Esophagus muscularis mucosa (tissue), 4 donors: ENCODE measurements at regions not wholly inside any gene's neighbourhood (a gene's known extent, or its start where the extent isn't known, plus 50 kb on each side); places are given as distances from the start of the nearest gene placed in this dataset.
"Not testable (repeated sequence)": the region's sequence is repeated elsewhere in the genome, so short reads cannot be mapped to it uniquely, and the experiment has no call there.

Experiments
- DNase-seq: peaks from one replicate; pipeline ENCODE4 v3.0.0-alpha.2; 2017; ENCODE audit errors: extremely low spot score
- H3K27ac ChIP-seq, 4 donors: fragments of 200-600 bp; sonication (generic); replicated peaks in 1 of 4; 1 replicate in 3 of 4; 2 replicates in 1 of 4; pipeline ENCODE4 v1.5.1; 2016 to 2019; ENCODE audit warnings: mild to moderate bottlenecking in 1 of 4
- H3K27me3 ChIP-seq, 4 donors: fragments of 200-600 bp; sonication (generic); one replicate each; pipeline versions ENCODE4 v1.5.1 to v1.6.0; 2016 to 2019
- H3K36me3 ChIP-seq, 4 donors: fragments of 200-600 bp; sonication (generic); one replicate each; pipeline ENCODE4 v1.5.1; 2016 to 2019
- H3K4me1 ChIP-seq, 4 donors: fragments of 200-600 bp; sonication (generic); one replicate each; pipeline ENCODE4 v1.5.1; 2016 to 2019
- H3K4me3 ChIP-seq, 4 donors: fragments of 200-600 bp; sonication (generic); 1 replicate in 2 of 4; 2 replicates in 2 of 4; pipeline ENCODE4 v1.5.1; 2016 to 2019; ENCODE audit warnings: mild to moderate bottlenecking in 4 of 4, moderate library complexity in 1 of 4
- H3K9me3 ChIP-seq, 4 donors: fragments of 200-600 bp; sonication (generic); 1 replicate in 3 of 4; 2 replicates in 1 of 4; pipeline ENCODE4 v1.5.1; 2016 to 2019
- EP300 ChIP-seq: sonication (generic); formaldehyde crosslinking; IDR thresholded peaks from one replicate; pipeline ENCODE4 v1.6.1; 2017; ENCODE audit warnings: antibody characterized with exemption
- POLR2A ChIP-seq: fragments of 450-650 bp; IDR thresholded peaks from one replicate; pipeline ENCODE4 v1.6.1; 2017; ENCODE audit warnings: antibody characterized with exemption, moderate library complexity, mild to moderate bottlenecking, low read depth
- POLR2AphosphoS5 ChIP-seq, 2 donors: sonication (generic); formaldehyde crosslinking; IDR thresholded peaks; one replicate each; pipeline ENCODE4 v1.6.1; 2017; ENCODE audit warnings: antibody characterized with exemption in 2 of 2
- WGBS: methylation state at CpG from one replicate; pipeline ENCODE4 v1.1.5; 2018; 5-methylcytosine and 5-hydroxymethylcytosine counted together
- intact Hi-C: fragments of 100-400 bp; cut with DNase I; formaldehyde crosslinking; loops from one replicate; pipeline ENCODE4 v1.15.1; 2023
- TF ChIP-seq, protein P1 (sequence below), 3 experiments: fragments of 200-600 bp in 2 of 3; fragments of 450-650 bp in 1 of 3; sonication (generic) in 2 of 3; IDR thresholded peaks; one replicate each; pipeline ENCODE4 v1.5.1; 2017 to 2019; ENCODE audit warnings: antibody characterized with exemption in 3 of 3, mild to moderate bottlenecking in 2 of 3, moderate library complexity in 1 of 3

DNA sequence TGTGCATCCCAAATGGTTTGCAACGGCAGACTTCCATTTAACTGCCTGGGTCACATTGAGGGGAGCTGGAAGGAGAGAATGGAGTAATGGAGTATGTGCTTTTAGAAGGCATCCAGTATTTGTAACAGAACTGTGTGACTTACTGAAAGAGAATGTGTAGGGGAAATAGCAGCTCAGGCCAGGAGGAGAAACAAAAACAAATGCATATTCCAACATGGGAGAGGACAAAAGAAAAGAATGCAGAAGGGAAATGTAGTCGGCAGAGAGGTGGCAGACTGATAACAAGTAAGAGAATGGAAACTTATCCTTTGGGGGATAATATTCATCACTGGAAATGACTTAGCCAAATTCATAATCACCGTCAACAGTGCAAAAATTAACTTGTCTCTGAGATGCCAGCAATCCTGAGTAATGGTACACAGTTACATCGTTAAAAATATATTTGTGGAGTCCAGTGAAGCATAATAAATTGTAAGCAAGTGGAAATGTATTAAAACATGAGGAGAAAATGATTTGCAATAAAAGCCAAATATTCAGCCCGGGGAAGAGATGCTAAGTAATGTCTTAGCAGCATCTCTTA is 294.9 kb upstream of the SGO1 start:
- TF ChIP-seq POLR2AphosphoS5 (IDR thresholded peaks at IDR 0.05) (no peak), POLR2A (no peak), EP300 (no peak)
- TF ChIP-seq, protein P1, sequence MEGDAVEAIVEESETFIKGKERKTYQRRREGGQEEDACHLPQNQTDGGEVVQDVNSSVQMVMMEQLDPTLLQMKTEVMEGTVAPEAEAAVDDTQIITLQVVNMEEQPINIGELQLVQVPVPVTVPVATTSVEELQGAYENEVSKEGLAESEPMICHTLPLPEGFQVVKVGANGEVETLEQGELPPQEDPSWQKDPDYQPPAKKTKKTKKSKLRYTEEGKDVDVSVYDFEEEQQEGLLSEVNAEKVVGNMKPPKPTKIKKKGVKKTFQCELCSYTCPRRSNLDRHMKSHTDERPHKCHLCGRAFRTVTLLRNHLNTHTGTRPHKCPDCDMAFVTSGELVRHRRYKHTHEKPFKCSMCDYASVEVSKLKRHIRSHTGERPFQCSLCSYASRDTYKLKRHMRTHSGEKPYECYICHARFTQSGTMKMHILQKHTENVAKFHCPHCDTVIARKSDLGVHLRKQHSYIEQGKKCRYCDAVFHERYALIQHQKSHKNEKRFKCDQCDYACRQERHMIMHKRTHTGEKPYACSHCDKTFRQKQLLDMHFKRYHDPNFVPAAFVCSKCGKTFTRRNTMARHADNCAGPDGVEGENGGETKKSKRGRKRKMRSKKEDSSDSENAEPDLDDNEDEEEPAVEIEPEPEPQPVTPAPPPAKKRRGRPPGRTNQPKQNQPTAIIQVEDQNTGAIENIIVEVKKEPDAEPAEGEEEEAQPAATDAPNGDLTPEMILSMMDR (IDR thresholded peaks at IDR 0.05): no peak
- WGBS: 34% methylated on average over 5 of the region's 5 CpGs

DNA sequence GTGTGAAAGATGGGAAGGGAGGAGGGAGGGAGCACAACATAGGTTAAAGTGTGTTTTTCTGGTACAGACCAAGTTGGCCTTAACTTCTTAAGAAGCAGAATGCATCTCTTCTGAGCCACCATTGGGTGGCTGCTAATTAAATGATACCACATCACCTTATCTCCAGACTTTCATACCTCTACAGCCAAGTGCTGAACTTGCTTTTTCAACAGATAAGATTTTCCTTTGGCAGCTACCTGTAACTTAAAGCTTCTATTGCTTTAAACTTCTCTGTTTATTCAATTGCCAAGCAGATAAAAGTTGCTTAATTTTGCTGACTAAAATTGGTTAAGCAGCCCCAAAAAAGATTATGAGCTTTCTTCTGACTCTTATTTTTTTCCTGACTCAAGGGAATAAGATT is 292.4 kb upstream of the SGO1 start:
- Histone ChIP-seq H3K27ac (no peak overlapping the region), H3K4me1 (no peaks in the 10 kb centered on the region), H3K27me3 (no peaks in the 10 kb centered on the region), H3K9me3 (peaks cover 0 to 14% (median 5%) of the 10 kb centered on the region in 4 donors), H3K36me3 (no peaks in the 10 kb centered on the region), H3K4me3 (no peak overlapping the region)
- TF ChIP-seq POLR2A: no peak
- TF ChIP-seq, protein P1 (IDR thresholded peaks at IDR 0.05): no peak
- no peak for TF ChIP-seq POLR2AphosphoS5 (IDR thresholded peaks at IDR 0.05)
- no peak for TF ChIP-seq EP300
- DNase-seq: no peak
- intact Hi-C loops: no loop called here

More for the DNA sequence above, 294.9 kb upstream of the SGO1 start:
- Histone ChIP-seq H3K4me3 (no peak overlapping the region), H3K27me3 (no peaks in the 10 kb centered on the region), H3K36me3 (no peaks in the 10 kb centered on the region), H3K4me1 (no peaks in the 10 kb centered on the region), H3K27ac (no peak overlapping the region), H3K9me3 (peaks cover 0 to 20% (median 15%) of the 10 kb centered on the region in 4 donors)
- DNase-seq: no peak
- intact Hi-C loops: no loop called here

DNA sequence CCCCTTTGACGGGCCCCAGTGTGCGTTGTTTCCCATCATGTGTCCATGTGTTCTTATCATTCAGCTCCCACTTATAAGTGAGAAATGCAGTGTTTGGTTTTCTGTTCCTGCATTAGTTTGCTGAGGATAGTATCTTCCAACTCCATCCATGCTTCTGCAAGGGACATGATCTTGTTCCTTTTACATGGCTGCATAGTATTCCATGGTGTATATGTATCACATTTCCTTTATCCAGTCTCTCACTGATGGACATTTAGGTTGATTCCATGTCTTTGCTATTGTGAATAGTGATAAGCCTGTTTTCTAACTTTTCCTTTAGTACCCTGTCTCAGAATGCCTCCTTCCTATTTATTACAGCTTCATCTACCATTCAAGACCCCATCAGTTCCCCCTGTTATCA is 278.2 kb upstream of the SGO1 start:
- DNase-seq, intact Hi-C loops, H3K9me3 ChIP-seq, H3K36me3 ChIP-seq, H3K27ac ChIP-seq, H3K4me3 ChIP-seq, H3K27me3 ChIP-seq, H3K4me1 ChIP-seq: not testable (repeated sequence)
- 90% methylated on average over 2 of the region's 2 CpGs for WGBS

DNA sequence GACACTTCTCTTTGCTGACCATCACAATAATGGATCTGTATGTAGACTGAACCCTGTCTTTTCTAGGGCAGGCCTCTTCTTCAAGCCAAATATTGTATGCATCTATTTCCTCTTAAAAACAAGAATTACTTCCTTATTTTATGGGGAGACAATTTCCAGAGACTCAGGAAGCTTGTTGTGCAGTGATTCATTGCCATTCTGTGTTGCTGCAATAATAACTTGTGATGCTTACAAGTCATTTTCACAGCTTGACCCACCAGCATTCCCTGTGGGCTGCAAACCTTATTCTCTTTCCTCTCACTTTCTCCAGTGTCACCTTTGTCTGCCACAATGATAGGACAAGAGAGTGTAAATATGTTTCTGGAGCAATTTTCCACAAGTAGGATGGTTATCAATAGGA is 276.7 kb upstream of the SGO1 start:
- H3K27me3 ChIP-seq: no peaks in the 10 kb centered on the region
- no peaks in the 10 kb centered on the region for H3K36me3 ChIP-seq
- H3K9me3 ChIP-seq: no peaks in the 10 kb centered on the region
- no peak for TF ChIP-seq POLR2AphosphoS5 (IDR thresholded peaks at IDR 0.05)
- TF ChIP-seq, protein P1 (IDR thresholded peaks at IDR 0.05): no peak
- no peak for TF ChIP-seq EP300
- no peak for TF ChIP-seq POLR2A
- H3K4me3 ChIP-seq: no peak overlapping the region
- H3K4me1 ChIP-seq: no peaks in the 10 kb centered on the region
- H3K27ac ChIP-seq: no peak overlapping the region
- DNase-seq: no peak
- intact Hi-C loops: no loop called here

DNA sequence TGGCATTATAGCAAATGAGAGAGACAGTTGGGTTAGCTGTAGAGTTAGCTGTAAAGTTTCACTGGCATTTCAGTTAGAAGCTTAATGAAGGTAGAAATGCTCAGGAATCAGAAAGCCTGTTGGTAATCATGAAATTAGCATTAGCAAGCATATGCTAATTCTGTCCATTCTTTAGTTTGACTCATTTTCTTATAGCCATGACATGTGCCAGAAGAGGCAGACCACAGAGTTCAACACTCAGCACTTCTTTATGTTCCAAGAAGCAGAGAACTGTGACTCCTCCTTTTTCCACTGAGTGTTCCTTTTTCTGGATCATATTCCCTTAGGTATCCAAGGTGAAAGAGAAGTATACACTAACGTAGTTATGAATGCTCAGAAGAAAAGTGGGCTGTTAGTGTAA is 276.2 kb upstream of the SGO1 start:
- WGBS: 80% methylated on average over 1 of the region's 1 CpG

More for the DNA sequence above, 276.2 kb upstream of the SGO1 start:
- Histone ChIP-seq H3K36me3 (no peaks in the 10 kb centered on the region), H3K9me3 (no peaks in the 10 kb centered on the region), H3K4me3 (no peak overlapping the region), H3K27ac (no peak overlapping the region), H3K27me3 (no peaks in the 10 kb centered on the region), H3K4me1 (no peaks in the 10 kb centered on the region)
- DNase-seq: no peak
- intact Hi-C loops: no loop called here
- TF ChIP-seq POLR2A: no peak
- no peak for TF ChIP-seq POLR2AphosphoS5 (IDR thresholded peaks at IDR 0.05)
- TF ChIP-seq EP300: no peak
- TF ChIP-seq, protein P1 (IDR thresholded peaks at IDR 0.05): no peak
